Body of pancreas (tissue), 4 donors: ENCODE measurements at regions not wholly inside any gene's neighbourhood (a gene's known extent, or its start where the extent isn't known, plus 50 kb on each side); places are given as distances from the start of the nearest gene placed in this dataset.

ENCODE experiments used
- CTCF ChIP-seq, 7 experiments: fragments of 450-650 bp in 4 of 7; fragments of 200-600 bp in 3 of 7; sonication (generic) in 3 of 7; IDR thresholded peaks; one replicate each; pipeline ENCODE4 v1.5.1; 2016 to 2019; ENCODE audit warnings: antibody characterized with exemption in 7 of 7
- POLR2A ChIP-seq, 3 donors: fragments of 450-650 bp; IDR thresholded peaks; one replicate each; pipeline ENCODE4 v1.6.1; 2016; ENCODE audit warnings: antibody characterized with exemption in 3 of 3, mild to moderate bottlenecking in 2 of 3

- TF ChIP-seq CTCF (IDR thresholded peaks at IDR 0.05) = no peak
- no peak for TF ChIP-seq POLR2A (IDR thresholded peaks at IDR 0.05)
These were observed 721.9 kb upstream of the ACVR2A start for GRCh38 chr2:147122944-147123343.
